HS-5 (cell line): ENCODE measurements at regions not wholly inside any gene's neighbourhood (a gene's known extent, or its start where the extent isn't known, plus 50 kb on each side); places are given as distances from the start of the nearest gene placed in this dataset.

Source experiments
- DNase-seq: peaks from one replicate; pipeline ENCODE4 v3.0.0-alpha.2; 2012; ENCODE audit warnings: low read depth

GRCh38 chr16:86632206-86632605 lies 53.9 kb downstream of the FOXL1 start:
- no peak for DNase-seq

DNA sequence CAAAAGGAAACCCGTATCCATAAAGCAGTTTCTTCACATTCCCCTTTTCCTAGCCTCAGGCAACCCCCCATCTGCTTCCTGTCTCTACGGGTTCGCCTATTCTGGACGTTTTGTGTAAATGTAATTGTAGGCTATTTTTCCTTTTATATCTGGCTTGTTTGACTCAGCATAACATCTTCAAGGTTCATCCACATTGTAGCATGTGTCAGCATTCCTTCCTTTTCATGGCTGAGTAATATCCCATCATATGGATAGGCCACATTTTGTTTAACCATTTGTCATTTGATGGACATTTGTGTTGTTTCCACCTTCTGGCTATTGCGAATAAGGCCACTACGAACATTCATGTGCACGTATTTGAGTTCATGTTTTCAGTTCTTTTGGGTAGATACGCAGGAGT lies 54.6 kb downstream of the FOXL1 start:
- no peak for DNase-seq

DNA sequence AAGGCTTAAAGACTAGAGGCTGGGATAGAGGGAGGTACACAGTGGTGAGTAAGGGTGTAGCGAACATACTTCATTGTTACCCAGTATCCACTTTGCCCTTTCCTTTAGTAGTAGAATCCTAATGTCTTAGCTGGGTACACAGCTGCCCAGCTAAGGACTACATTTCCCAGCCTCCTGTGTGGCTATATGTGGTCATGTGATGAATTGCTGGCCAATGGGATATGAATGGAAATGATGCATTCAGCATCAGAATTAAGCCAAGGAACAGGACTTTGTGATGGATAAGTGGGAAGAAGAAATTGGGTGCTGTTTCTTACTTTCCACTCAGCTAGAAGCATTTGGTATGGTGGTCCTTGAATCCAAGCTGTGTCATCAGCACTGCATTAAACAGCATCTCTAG lies 55.9 kb downstream of the FOXL1 start:
- no peak for DNase-seq

GRCh38 chr16:86635176-86635876 lies 57.0 kb downstream of the FOXL1 start:
- DNase-seq = no peak

DNA sequence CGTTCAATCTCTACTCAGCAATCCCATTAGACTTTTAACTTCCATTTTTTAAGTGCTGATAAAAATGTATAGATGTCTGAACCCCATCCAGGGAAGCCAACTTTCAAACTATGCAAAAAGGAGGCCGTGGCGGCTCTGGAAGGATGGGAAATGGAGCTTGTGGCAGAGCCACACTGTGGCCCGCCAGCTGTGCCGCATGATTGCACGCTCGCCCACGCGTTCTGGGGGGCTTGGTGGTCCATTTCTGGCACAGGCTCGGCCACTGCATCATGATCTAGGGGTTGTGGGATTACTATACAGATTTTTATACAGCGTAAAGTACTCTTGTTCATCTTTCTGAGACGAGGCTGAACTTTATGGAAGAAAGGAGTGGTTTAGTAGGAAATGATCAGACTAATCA lies 57.6 kb downstream of the FOXL1 start:
- DNase-seq = no peak

- DNase-seq = no peak
Observed at GRCh38 chr16:86637744-86638143, 59.4 kb downstream of the FOXL1 start.

- no peak for DNase-seq
Observed at GRCh38 chr16:86638642-86639041, 60.3 kb downstream of the FOXL1 start.

DNA sequence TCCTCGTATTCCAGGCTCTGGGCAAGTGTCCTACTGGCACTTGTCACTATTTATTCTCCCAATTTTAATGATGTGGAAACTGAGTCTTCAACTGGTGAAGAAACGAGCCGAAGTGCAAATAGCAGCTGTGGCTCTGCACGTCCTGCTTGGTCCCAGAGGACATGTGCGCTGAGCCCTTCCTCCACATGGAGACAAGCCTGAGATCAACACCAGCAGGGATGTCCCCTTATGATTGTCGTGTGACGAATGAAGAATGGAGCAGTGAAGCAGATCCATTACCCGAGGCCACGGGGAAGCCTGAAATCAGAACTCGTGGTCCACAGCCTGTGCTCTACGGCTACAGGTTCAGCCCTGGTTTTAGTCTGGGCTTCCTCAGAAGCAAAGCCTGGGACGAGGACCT lies 61.0 kb downstream of the FOXL1 start:
- DNase-seq = no peak

GRCh38 chr16:86640265-86640843 lies 62.0 kb downstream of the FOXL1 start:
- DNase-seq = no peak

DNA sequence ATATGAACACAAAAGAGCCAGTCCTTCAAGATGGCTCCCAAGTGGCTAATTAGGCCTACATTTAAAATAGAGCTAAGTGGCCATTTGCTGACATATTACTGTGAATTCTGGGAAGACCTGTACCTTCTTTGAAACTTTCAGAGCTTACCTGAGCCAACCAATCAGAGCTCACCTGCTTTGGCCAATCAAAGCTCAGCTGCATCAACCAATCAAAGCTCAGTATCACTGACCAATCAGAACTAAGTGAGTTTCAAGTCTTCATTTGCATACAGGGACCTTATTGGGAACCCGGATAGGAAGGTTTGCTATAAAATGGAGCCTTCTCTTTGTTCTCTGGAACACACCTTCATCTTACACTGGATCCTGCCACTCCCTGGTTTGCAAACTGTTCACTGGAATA lies 63.7 kb downstream of the FOXL1 start:
- no peak for DNase-seq

DNA sequence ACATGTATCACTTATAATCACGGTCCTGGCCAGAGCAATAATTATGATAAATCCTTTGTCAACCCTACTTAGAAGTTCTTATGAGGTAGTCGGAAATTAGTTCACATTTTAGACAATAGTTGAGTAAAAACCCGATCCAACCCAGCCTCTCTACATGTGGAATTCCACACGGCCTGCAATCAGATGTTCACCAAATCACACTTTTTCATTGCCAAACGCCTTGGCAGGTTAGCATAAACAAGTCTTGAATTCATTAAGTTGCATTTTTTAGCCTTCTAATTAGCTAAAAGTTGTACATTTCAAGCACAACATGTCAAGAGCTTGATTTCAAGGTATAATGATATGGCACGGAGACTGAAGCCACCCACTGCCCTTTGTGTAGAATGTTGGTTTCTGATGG lies 65.3 kb downstream of the FOXL1 start:
- DNase-seq = no peak

GRCh38 chr16:86647561-86647960 lies 69.2 kb downstream of the FOXL1 start:
- no peak for DNase-seq

DNA sequence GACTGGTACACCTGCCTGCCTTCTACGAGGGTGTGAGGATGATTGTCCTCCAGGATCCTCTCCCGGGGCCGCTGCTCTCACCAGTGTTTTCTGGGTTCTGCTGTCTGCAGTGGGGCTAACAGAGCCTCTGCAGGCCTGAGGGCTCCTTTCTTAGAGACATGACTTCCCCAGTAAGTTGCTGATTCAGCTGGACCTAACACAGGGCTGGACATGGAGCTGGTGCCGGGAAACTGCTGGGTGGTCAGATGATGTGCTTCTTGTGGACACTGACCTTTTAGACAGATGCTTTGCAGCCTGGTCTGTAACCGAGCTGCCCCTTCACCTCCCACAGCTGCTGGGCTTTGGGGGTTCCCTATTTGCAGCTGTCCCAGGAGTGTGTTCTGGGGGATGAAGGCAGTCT lies 71.5 kb downstream of the FOXL1 start:
- no peak for DNase-seq

- DNase-seq = no peak
Observed at GRCh38 chr16:86651013-86651627, 72.8 kb downstream of the FOXL1 start.

GRCh38 chr16:86651823-86652222 lies 73.5 kb downstream of the FOXL1 start:
- DNase-seq = no peak

GRCh38 chr16:86653285-86654006 lies 75.1 kb downstream of the FOXL1 start:
- DNase-seq = no peak

DNA sequence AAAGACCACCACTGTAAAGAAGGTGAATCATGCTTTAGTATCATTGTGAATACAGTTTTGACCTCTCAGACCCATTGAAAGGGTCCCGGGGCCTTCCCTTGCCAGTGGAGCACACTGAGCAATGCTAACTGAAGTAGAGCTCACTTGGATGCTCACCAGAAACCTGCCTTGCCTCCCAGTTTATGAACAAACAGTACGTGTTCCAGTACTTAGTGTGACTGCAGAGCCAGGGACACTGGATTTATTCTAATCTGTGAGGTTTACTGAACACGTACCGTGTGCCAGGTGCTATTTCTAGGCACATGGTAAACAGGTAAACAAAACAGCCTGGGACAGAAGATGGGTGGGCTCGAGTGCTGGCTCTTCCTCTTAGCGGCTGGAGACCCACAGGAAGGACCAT lies 79.6 kb downstream of the FOXL1 start:
- DNase-seq = no peak

DNA sequence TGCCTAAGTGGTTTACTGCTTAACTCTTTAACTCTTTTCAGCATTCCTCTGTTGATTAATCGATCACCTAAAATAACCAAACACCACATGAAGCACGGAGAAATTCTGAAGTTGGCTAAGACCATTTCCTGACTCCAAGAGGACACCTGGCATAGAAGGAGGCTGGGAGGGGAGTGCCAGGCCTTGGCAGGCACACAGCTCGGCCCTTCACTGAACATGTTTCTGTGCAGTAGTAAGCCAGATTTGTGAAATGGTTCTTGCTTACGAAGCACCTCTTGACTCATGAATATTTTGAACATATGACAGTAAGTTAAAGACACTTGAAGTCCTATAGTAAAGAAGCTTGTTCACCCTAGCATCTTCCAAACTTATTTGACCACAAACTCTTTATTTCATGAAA lies 82.3 kb downstream of the FOXL1 start:
- no peak for DNase-seq

DNA sequence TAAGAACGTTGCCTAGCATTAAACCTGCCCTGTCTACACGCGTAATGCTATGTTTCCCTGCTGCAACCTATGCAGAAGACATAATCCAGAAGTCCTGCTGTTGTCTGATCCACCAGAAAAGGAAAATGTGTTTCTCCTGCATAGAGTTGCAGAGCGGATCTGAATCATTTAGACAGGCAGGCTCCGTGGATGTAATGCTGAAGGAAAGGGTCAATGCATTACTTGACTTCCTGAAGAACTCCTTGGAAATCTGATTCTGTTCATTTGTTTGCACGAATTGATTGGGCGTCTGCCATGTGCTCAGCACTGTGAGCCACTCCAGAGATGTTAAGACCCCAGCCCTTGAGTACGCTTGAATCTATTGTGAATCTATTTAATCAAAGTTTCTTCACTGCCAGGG lies 83.4 kb downstream of the FOXL1 start:
- DNase-seq = no peak

- DNase-seq = no peak
Observed at GRCh38 chr16:86662195-86662594, 83.8 kb downstream of the FOXL1 start.

GRCh38 chr16:86662740-86663139 lies 84.4 kb downstream of the FOXL1 start:
- DNase-seq = no peak

GRCh38 chr16:86663685-86664521 lies 85.6 kb downstream of the FOXL1 start:
- DNase-seq = no peak
